Fibroblast of pulmonary artery (primary cell): ENCODE measurements at regions not wholly inside any gene's neighbourhood (a gene's known extent, or its start where the extent isn't known, plus 50 kb on each side); places are given as distances from the start of the nearest gene placed in this dataset.

Source experiments
- DNase-seq: peaks from one replicate; pipeline ENCODE4 v3.0.0-alpha.2; 2010; ENCODE audit warnings: low read depth
- H3K4me3 ChIP-seq: replicated peaks from 2 replicates; pipeline ENCODE4 v1.5.1; 2011; ENCODE audit warnings: low read depth, mild to moderate bottlenecking, control low read depth, low read length, moderate library complexity
- CTCF ChIP-seq: IDR thresholded peaks from 2 replicates; pipeline ENCODE4 v1.5.1; 2011; ENCODE audit warnings: mild to moderate bottlenecking, control low read depth, low read length, inconsistent platforms; ENCODE audit errors: missing control alignments

- no peak overlapping the region for H3K4me3 ChIP-seq
- no peak for TF ChIP-seq CTCF
- DNase-seq: no peak
Observed at GRCh38 chr7:86949052-86949778, 110.2 kb downstream of the ELAPOR2 start.

GRCh38 chr7:86947929-86948328 is 111.5 kb downstream of the ELAPOR2 start:
- peak; percentile 14 for DNase-seq
- TF ChIP-seq CTCF: no peak

GRCh38 chr7:86943447-86943846 is 116.0 kb downstream of the ELAPOR2 start:
- DNase-seq: no peak
- no peak overlapping the region for H3K4me3 ChIP-seq
- no peak for TF ChIP-seq CTCF

More at GRCh38 chr7:86947929-86948328, 111.5 kb downstream of the ELAPOR2 start:
- H3K4me3 ChIP-seq: no peak overlapping the region

- no peak for DNase-seq
- TF ChIP-seq CTCF: no peak
- no peak overlapping the region for H3K4me3 ChIP-seq
Observed at GRCh38 chr7:86942995-86943394, 116.5 kb downstream of the ELAPOR2 start.

GRCh38 chr7:86942081-86942480 is 117.4 kb downstream of the ELAPOR2 start:
- DNase-seq: no peak
- H3K4me3 ChIP-seq: no peak overlapping the region
- no peak for TF ChIP-seq CTCF

GRCh38 chr7:86939197-86939814 is 120.1 kb downstream of the ELAPOR2 start:
- peak; percentile 82 for DNase-seq
- peak; percentile 77 for TF ChIP-seq CTCF
- no peak overlapping the region for H3K4me3 ChIP-seq
